GM15510 (cell line): ENCODE measurements at regions not wholly inside any gene's neighbourhood (a gene's known extent, or its start where the extent isn't known, plus 50 kb on each side); places are given as distances from the start of the nearest gene placed in this dataset.

Source experiments
- POLR2A ChIP-seq: IDR thresholded peaks from 3 replicates; pipeline ENCODE4 v1.6.1; 2011; ENCODE audit warnings: borderline replicate concordance; ENCODE audit not compliant: insufficient read length; ENCODE audit errors: extremely low read depth

GRCh38 chr2:118523761-118524160, 323.7 kb downstream of the EN1 start:
- no peak for TF ChIP-seq POLR2A

DNA sequence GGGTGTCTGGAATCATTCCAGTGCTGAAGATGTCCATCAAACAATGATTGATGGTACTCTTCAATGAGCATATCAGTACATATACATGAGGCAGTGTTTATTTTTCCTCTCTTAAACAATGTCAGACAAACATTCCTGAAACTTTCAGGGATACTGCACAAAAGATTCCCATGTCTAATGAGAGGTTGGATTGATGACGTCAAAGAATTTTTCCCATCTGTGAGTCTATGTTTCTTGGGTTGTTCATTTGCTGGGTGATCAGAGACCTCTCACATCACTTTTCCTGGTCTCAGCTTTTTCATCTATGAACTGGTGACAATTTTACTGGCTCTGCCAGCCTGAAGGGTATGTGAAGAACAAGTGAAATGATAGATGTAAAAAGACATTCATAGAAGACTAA, 325.5 kb downstream of the EN1 start:
- TF ChIP-seq POLR2A: no peak

DNA sequence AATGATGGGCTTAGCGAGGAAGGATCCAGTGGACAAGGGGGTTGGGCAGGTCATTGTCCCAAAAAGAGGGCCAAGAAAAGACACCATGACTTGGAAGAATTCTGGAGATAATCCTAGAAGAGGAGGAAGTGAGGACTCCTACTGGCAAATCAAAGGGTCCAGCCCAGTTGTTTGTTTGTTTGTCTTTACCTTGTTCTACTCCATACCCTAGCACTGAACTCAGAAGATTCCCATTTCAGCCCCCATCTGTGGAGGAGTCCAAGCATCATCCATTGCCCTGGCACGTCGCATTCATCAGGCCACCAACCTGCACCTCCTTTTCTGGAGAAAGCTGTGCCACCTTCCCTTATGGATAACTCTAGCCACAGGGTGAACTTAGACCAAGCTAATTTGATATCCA, 326.2 kb downstream of the EN1 start:
- TF ChIP-seq POLR2A: no peak

- TF ChIP-seq POLR2A: no peak
Measured at GRCh38 chr2:118520246-118520645, 327.2 kb downstream of the EN1 start.

GRCh38 chr2:118519511-118519910, 327.9 kb downstream of the EN1 start:
- TF ChIP-seq POLR2A: no peak

DNA sequence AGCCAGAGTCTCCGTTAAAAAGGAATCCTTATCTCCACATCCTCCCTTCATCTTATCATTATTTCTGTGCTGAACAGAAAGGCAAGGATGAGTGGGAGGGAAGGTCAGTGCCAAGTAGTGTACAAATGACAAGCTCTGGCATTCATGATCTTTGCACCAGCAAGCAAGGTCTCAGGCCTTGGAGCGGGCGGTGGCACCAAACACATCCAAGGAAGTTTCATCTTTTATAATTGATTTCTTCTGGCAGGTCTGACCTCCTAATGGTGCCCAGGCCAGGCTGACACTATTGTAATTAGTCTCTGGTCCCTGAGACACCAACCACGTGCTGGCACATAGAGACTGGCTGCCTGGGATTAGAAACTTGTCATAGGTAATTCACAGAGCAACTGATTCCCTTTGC, 336.6 kb downstream of the EN1 start:
- TF ChIP-seq POLR2A: no peak

- TF ChIP-seq POLR2A: no peak
Measured at GRCh38 chr2:118509319-118510004, 338.0 kb downstream of the EN1 start.

- TF ChIP-seq POLR2A: no peak
Measured at GRCh38 chr2:118508282-118508681, 339.2 kb downstream of the EN1 start.

DNA sequence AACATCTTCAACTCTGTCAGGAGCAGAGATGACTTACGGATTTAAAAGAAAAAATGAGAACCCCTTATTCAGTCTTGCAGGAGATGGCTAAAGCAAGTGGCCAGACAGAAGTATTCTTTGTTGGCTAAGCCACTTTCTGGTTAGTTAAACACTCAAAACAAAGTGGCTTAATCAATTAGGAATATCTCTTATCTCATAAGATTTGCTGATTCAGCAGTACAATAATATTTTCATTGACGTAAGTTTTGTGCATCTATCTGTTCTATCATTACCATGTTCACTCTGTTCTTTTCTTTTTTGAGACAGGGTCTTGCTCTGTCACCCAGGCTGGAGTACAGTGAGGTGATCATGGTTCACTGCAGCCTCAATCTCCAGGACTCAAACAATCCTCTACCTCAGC, 342.0 kb downstream of the EN1 start:
- no peak for TF ChIP-seq POLR2A

DNA sequence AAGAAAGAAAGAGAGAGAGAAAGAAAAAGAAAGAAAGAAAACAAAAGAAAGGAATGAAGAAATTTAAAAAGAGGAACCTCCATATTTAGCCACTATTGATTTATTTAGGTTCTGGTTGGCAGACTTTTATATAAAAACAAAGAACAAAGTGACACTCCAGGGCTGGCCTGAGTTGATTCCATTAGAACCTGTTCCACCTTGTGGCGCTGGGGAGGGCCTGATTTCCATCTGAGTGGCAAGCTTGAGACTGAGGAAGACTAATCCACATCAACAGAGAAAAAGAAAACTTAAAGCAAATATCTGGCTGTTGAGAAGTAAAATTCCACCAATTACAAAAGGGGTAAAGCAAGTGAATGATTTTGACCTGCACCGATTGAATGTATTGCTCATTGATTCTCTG, 345.3 kb downstream of the EN1 start:
- TF ChIP-seq POLR2A: no peak

- no peak for TF ChIP-seq POLR2A
Measured at GRCh38 chr2:118498943-118499342, 348.5 kb downstream of the EN1 start.

GRCh38 chr2:118496870-118497611, 350.4 kb downstream of the EN1 start:
- TF ChIP-seq POLR2A: no peak

DNA sequence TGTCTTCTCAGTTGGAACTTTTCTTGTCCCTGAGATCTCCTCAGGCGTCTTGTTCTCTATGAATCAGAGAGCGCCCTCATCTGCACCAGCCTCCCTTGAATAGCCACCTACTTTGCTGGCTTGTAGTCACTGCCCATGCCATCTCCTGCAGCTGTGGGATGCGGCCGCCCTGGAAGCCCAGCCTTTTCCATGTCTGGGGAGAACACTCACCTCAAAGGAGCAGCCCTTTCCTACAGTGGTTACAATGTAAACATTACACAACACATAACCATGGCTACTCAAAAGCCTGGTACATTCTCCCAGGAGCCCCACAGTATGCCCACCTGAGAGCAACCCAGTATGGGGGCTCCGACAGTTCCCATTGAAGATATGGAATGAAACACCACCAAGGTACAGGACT, 351.0 kb downstream of the EN1 start:
- no peak for TF ChIP-seq POLR2A

GRCh38 chr2:118495290-118495689, 352.2 kb downstream of the EN1 start:
- no peak for TF ChIP-seq POLR2A

DNA sequence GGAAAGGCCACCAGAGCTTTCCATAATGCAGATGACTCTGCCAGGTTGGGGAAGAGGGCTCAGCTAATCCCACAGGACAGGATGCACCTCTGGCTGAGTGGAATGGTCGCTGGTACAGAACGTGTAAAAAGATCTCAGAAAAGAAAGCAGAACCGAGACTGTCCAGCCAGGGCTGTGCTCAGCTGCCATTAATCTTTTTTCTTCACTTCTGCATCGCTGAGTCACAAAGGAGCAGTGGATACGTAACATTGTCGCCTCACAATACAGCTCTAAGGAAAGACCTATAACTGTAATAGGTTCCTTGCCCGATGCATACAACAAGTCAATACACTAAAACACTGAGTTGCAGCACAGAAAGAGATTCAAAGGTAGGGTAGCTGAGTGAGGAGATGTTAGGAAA, 354.2 kb downstream of the EN1 start:
- TF ChIP-seq POLR2A: no peak

- no peak for TF ChIP-seq POLR2A
Measured at GRCh38 chr2:118492335-118492734, 355.1 kb downstream of the EN1 start.

DNA sequence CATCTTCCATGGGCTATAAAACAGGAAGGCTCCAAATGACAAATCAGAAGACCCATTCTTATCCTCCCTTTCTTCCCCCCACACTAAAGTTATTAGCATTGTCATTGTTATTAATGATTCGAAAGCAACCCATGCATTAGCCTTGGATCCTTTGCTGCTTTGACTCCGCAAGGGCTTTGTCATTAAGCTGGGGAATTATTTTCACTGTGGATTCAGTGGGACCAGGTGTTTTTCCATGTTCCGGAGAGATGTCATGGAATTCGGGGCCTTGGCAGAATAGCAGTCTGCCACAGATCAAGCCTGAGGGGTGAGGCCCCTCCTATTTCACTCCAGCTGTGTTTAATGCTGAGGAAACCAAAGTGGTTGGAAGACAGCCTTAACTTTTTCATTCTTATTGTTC, 357.1 kb downstream of the EN1 start:
- no peak for TF ChIP-seq POLR2A

- TF ChIP-seq POLR2A: no peak
Measured at GRCh38 chr2:118489712-118490299, 357.6 kb downstream of the EN1 start.
